Calu3 (cell line): ENCODE measurements at regions not wholly inside any gene's neighbourhood (a gene's known extent, or its start where the extent isn't known, plus 50 kb on each side); places are given as distances from the start of the nearest gene placed in this dataset.
A peak's percentile ranks its signal among the peaks of the same experiment; 100 is the strongest.

Experiments
- BruUV-seq: library from RNA; stranded (reverse); fragments of 400-500 nt; replicated peaks from 2 replicates; lab custom pipeline; 2021; lab: Mats Ljungman, UMichigan
- CTCF ChIA-PET: fragments of 300-600 bp; sonication (Branson Sonifier 250); formaldehyde crosslinking; loops from one replicate; lab custom pipeline; 2022; ENCODE audit warnings: antibody characterized with exemption; lab: Charles Lee
- DNase-seq: peaks from one replicate; pipeline ENCODE4 v3.0.0; 2022
- H3K27ac Mint-ChIP-seq: one replicate; pipeline ENCODE4 v1.8.0; 2022; ENCODE audit warnings: mixed read lengths; ENCODE audit not compliant: unreplicated experiment
- H3K27me3 Mint-ChIP-seq: one replicate; pipeline ENCODE4 v1.8.0; 2022; ENCODE audit warnings: mixed read lengths; ENCODE audit not compliant: unreplicated experiment
- H3K36me3 Mint-ChIP-seq: one replicate; pipeline ENCODE4 v1.8.0; 2022; ENCODE audit warnings: mild to moderate bottlenecking, moderate library complexity, mixed read lengths; ENCODE audit not compliant: insufficient read depth, unreplicated experiment
- H3K4me1 Mint-ChIP-seq: one replicate; pipeline ENCODE4 v1.8.0; 2022; ENCODE audit warnings: mild to moderate bottlenecking, low read depth, mixed read lengths; ENCODE audit not compliant: unreplicated experiment
- H3K4me3 Mint-ChIP-seq: one replicate; pipeline ENCODE4 v1.8.0; 2022; ENCODE audit warnings: mild to moderate bottlenecking, low read depth, moderate library complexity, mixed read lengths; ENCODE audit not compliant: unreplicated experiment
- H3K9me3 Mint-ChIP-seq: one replicate; pipeline ENCODE4 v1.8.0; 2022; ENCODE audit warnings: low read depth, mixed read lengths; ENCODE audit not compliant: unreplicated experiment
- CTCF ChIP-seq: fragments of 200-600 bp; IDR thresholded peaks from one replicate; pipeline ENCODE4 v1.8.0; 2022; ENCODE audit warnings: antibody characterized with exemption; ENCODE audit not compliant: unreplicated experiment
- intact Hi-C: fragments of 100-400 bp; cut with micrococcal nuclease; formaldehyde crosslinking; loops from one replicate; pipeline ENCODE4 v1.10.0; 2022; ENCODE audit not compliant: unreplicated experiment

GRCh38 chr18:28588884-28589549 lies 412.1 kb upstream of the CDH2 start:
- DNase-seq, result no peak
- no TSS peak for BruUV-seq
- no peaks in the 10 kb centered on the region for H3K27me3 Mint-ChIP-seq
- TF ChIP-seq CTCF, result no peak
- H3K4me1 Mint-ChIP-seq, result peaks cover 7% of the 10 kb centered on the region
- no peaks in the 10 kb centered on the region for H3K9me3 Mint-ChIP-seq
- no peaks in the 10 kb centered on the region for H3K36me3 Mint-ChIP-seq
- CTCF ChIA-PET, result no interaction called here
- intact Hi-C loops, result no loop called here
- H3K4me3 Mint-ChIP-seq, result no peak overlapping the region
- no peak overlapping the region for H3K27ac Mint-ChIP-seq

GRCh38 chr18:28584731-28585130 lies 407.8 kb upstream of the CDH2 start:
- no TSS peak for BruUV-seq
- no peaks in the 10 kb centered on the region for H3K9me3 Mint-ChIP-seq
- H3K4me3 Mint-ChIP-seq, result no peak overlapping the region
- H3K4me1 Mint-ChIP-seq, result peaks cover 7% of the 10 kb centered on the region
- intact Hi-C loops, result no loop called here
- CTCF ChIA-PET, result no interaction called here
- H3K27me3 Mint-ChIP-seq, result no peaks in the 10 kb centered on the region
- H3K36me3 Mint-ChIP-seq, result no peaks in the 10 kb centered on the region
- DNase-seq, result peak; percentile 12
- no peak overlapping the region for H3K27ac Mint-ChIP-seq
- no peak for TF ChIP-seq CTCF

GRCh38 chr18:28582724-28583123 lies 405.8 kb upstream of the CDH2 start:
- H3K4me1 Mint-ChIP-seq, result peaks cover 7% of the 10 kb centered on the region
- H3K36me3 Mint-ChIP-seq, result no peaks in the 10 kb centered on the region
- intact Hi-C loops, result no loop called here
- no peak for DNase-seq
- no peak overlapping the region for H3K4me3 Mint-ChIP-seq
- no peak overlapping the region for H3K27ac Mint-ChIP-seq
- H3K9me3 Mint-ChIP-seq, result no peaks in the 10 kb centered on the region
- TF ChIP-seq CTCF, result no peak
- BruUV-seq, result no TSS peak
- CTCF ChIA-PET, result no interaction called here
- no peaks in the 10 kb centered on the region for H3K27me3 Mint-ChIP-seq

- Mint-ChIP-seq H3K27me3 (no peaks in the 10 kb centered on the region), H3K4me3 (no peak overlapping the region), H3K36me3 (no peaks in the 10 kb centered on the region), H3K27ac (no peak overlapping the region), H3K4me1 (peaks cover 7% of the 10 kb centered on the region), H3K9me3 (no peaks in the 10 kb centered on the region)
- no TSS peak for BruUV-seq
- intact Hi-C loops, result no loop called here
- TF ChIP-seq CTCF, result no peak
- DNase-seq, result no peak
- CTCF ChIA-PET, result no interaction called here
These were observed 404.7 kb upstream of the CDH2 start for GRCh38 chr18:28581521-28582071.
